WTC11 (cell line): ENCODE measurements at regions not wholly inside any gene's neighbourhood (a gene's known extent, or its start where the extent isn't known, plus 50 kb on each side); places are given as distances from the start of the nearest gene placed in this dataset.

Experiments
- ATAC-seq: fragments of 200-7000 bp; cut with Tn5 transposase; 2 replicates; pipeline ENCODE4 v1.10.0; 2021; ENCODE audit warnings: mild to moderate bottlenecking, moderate library complexity
- CTCF ChIA-PET: fragments of 300-600 bp; sonication (Branson Sonifier 250); formaldehyde crosslinking; loops from one replicate; lab custom pipeline; 2021; ENCODE audit warnings: antibody characterized with exemption; lab: Charles Lee
- POLR2A ChIA-PET: fragments of 350-600 bp; sonication (Branson Sonifier 250); formaldehyde crosslinking; loops from one replicate; lab custom pipeline; 2021; ENCODE audit warnings: antibody characterized with exemption; lab: Charles Lee
- DNase-seq: peaks from one replicate; pipeline ENCODE4 v3.0.0; 2021; ENCODE audit warnings: low spot score
- H3K27ac Mint-ChIP-seq: 2 replicates; pipeline ENCODE4 v1.8.0; 2021; ENCODE audit warnings: mixed read lengths
- H3K27me3 Mint-ChIP-seq: 2 replicates; pipeline ENCODE4 v1.8.0; 2021; ENCODE audit warnings: low read depth, mild to moderate bottlenecking, moderate library complexity, mixed read lengths
- H3K36me3 Mint-ChIP-seq: 2 replicates; pipeline ENCODE4 v1.8.0; 2021; ENCODE audit warnings: mixed read lengths
- H3K4me1 Mint-ChIP-seq: 2 replicates; pipeline ENCODE4 v1.8.0; 2022; ENCODE audit warnings: mixed read lengths
- H3K4me3 Mint-ChIP-seq: 2 replicates; pipeline ENCODE4 v1.8.0; 2021; ENCODE audit warnings: mild to moderate bottlenecking, moderate library complexity, mixed read lengths
- H3K9me3 Mint-ChIP-seq: 2 replicates; pipeline ENCODE4 v1.8.0; 2021; ENCODE audit warnings: mixed read lengths
- AFF4 ChIP-seq: sonication (generic); formaldehyde crosslinking; IDR thresholded peaks from 2 replicates; pipeline ENCODE4 v1.8.1; 2023; ENCODE audit warnings: mild to moderate bottlenecking, missing genetic modification reagents, borderline replicate concordance
- CREB1 ChIP-seq: sonication (generic); formaldehyde crosslinking; IDR thresholded peaks from 2 replicates; pipeline ENCODE4 v1.8.0; 2023; ENCODE audit warnings: mild to moderate bottlenecking, missing genetic modification reagents
- E2F1 ChIP-seq: sonication (generic); formaldehyde crosslinking; IDR thresholded peaks from 2 replicates; pipeline ENCODE4 v1.8.0; 2022; ENCODE audit warnings: mild to moderate bottlenecking, missing genetic modification reagents
- ERG ChIP-seq: fragments of 250-450 bp; sonication (Bioruptor Pico); IDR thresholded peaks from 2 replicates; pipeline ENCODE4 v1.8.0; 2021; ENCODE audit warnings: mild to moderate bottlenecking
- GABPB1 ChIP-seq: sonication (generic); formaldehyde crosslinking; IDR thresholded peaks from 2 replicates; pipeline ENCODE4 v1.8.1; 2023; ENCODE audit warnings: mild to moderate bottlenecking, missing genetic modification reagents
- HMGA2 ChIP-seq: fragments of 250-450 bp; sonication (Bioruptor Pico); IDR thresholded peaks from 2 replicates; pipeline ENCODE4 v1.4.0; 2021; ENCODE audit warnings: mild to moderate bottlenecking, moderate library complexity
- RELA ChIP-seq: sonication (generic); formaldehyde crosslinking; IDR thresholded peaks from 2 replicates; pipeline ENCODE4 v1.8.1; 2022; ENCODE audit warnings: missing genetic modification reagents, mild to moderate bottlenecking, borderline replicate concordance
- SOX15 ChIP-seq: fragments of 250-450 bp; sonication (Bioruptor Pico); IDR thresholded peaks from 2 replicates; pipeline ENCODE4 v1.9.0; 2021; ENCODE audit warnings: mild to moderate bottlenecking
- ZNF219 ChIP-seq: sonication (generic); formaldehyde crosslinking; IDR thresholded peaks from 2 replicates; pipeline ENCODE4 v1.8.0; 2023; ENCODE audit warnings: missing genetic modification reagents, mild to moderate bottlenecking, borderline replicate concordance
- ZNF317 ChIP-seq: sonication (generic); formaldehyde crosslinking; IDR thresholded peaks from 2 replicates; pipeline ENCODE4 v1.8.1; 2023; ENCODE audit warnings: low read depth, mild to moderate bottlenecking, moderate library complexity, missing genetic modification reagents, borderline replicate concordance
- ZNF423 ChIP-seq: fragments of 250-450 bp; sonication (Bioruptor Pico); IDR thresholded peaks from 2 replicates; pipeline ENCODE4 v2.1.2; 2022; ENCODE audit warnings: mild to moderate bottlenecking, moderate library complexity
- ZNF512 ChIP-seq: sonication (generic); formaldehyde crosslinking; IDR thresholded peaks from 2 replicates; pipeline ENCODE4 v1.8.1; 2022; ENCODE audit warnings: missing genetic modification reagents, borderline replicate concordance
- ZNF532 ChIP-seq: fragments of 250-450 bp; sonication (Bioruptor Pico); IDR thresholded peaks from 2 replicates; pipeline ENCODE4 v1.9.0; 2021; ENCODE audit warnings: mild to moderate bottlenecking, borderline replicate concordance
- TF ChIP-seq, protein P1 (sequence below): sonication (generic); formaldehyde crosslinking; conservative IDR thresholded peaks from 2 replicates; pipeline ENCODE4 v1.8.1; 2022; ENCODE audit warnings: mild to moderate bottlenecking, missing genetic modification reagents
- TF ChIP-seq, protein P2 (sequence below): sonication (generic); formaldehyde crosslinking; IDR thresholded peaks from 2 replicates; pipeline ENCODE4 v1.8.1; 2022; ENCODE audit warnings: mild to moderate bottlenecking, missing genetic modification reagents, moderate library complexity, borderline replicate concordance

DNA sequence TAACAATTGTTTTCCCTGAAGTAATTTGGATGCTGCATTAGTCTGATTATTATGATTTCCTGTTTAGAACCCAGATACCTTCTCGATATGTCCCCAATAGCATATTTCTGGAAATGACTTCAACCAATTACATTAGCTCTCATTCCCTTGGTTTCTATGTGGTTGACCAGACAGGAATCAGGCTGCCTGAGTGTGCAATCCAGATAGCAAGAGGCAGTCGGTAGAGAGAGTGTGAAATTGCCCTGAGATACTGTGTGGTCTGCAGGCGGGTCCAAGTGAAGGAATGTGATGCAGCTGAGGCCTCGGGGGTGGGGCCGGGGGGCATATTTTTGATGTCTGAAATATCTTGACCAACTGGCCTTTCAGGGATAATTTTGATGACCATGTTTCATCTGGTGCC lies 143.9 kb upstream of the ITGA6 start:
- Mint-ChIP-seq H3K36me3 (no peaks in the 10 kb centered on the region), H3K4me1 (peaks cover 38% of the 10 kb centered on the region), H3K9me3 (no peaks in the 10 kb centered on the region), H3K27me3 (no peaks in the 10 kb centered on the region), H3K27ac (no peak overlapping the region), H3K4me3 (no peak overlapping the region)
- ATAC-seq, result no peak
- CTCF ChIA-PET, result no interaction called here
- no peak for DNase-seq
- TF ChIP-seq ZNF532 (no peak), ZNF219 (CRISPR knock-in tag) (no peak), E2F1 (CRISPR knock-in tag) (no peak), AFF4 (CRISPR knock-in tag) (no peak), SOX15 (CRISPR knock-in tag) (no peak), GABPB1 (no peak), ZNF423 (no peak), ZNF512 (no peak), RELA (CRISPR knock-in tag) (no peak), HMGA2 (CRISPR knock-in tag) (no peak), ZNF317 (no peak), ERG (CRISPR knock-in tag) (no peak), CREB1 (CRISPR knock-in tag) (no peak)
- TF ChIP-seq, protein P1, sequence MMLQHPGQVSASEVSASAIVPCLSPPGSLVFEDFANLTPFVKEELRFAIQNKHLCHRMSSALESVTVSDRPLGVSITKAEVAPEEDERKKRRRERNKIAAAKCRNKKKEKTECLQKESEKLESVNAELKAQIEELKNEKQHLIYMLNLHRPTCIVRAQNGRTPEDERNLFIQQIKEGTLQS (CRISPR knock-in tag), result no peak
- TF ChIP-seq, protein P2, sequence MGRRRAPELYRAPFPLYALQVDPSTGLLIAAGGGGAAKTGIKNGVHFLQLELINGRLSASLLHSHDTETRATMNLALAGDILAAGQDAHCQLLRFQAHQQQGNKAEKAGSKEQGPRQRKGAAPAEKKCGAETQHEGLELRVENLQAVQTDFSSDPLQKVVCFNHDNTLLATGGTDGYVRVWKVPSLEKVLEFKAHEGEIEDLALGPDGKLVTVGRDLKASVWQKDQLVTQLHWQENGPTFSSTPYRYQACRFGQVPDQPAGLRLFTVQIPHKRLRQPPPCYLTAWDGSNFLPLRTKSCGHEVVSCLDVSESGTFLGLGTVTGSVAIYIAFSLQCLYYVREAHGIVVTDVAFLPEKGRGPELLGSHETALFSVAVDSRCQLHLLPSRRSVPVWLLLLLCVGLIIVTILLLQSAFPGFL (CRISPR knock-in tag), result no peak
- POLR2A ChIA-PET, result no interaction called here
